Chondrocyte (in vitro differentiated cells): ENCODE measurements at regions not wholly inside any gene's neighbourhood (a gene's known extent, or its start where the extent isn't known, plus 50 kb on each side); places are given as distances from the start of the nearest gene placed in this dataset.

ENCODE experiments used
- DNase-seq: peaks from one replicate; pipeline ENCODE4 v3.0.0; 2021; ENCODE audit warnings: mixed read lengths, low spot score
- H3K27ac Mint-ChIP-seq: one replicate; pipeline ENCODE4 v1.8.0; 2021; ENCODE audit warnings: mild to moderate bottlenecking, moderate library complexity, mixed read lengths; ENCODE audit not compliant: unreplicated experiment
- H3K27me3 Mint-ChIP-seq: 2 replicates; pipeline ENCODE4 v1.8.0; 2021; ENCODE audit warnings: low read depth, mixed read lengths
- H3K36me3 Mint-ChIP-seq: 2 replicates; pipeline ENCODE4 v1.8.0; 2021; ENCODE audit warnings: low read depth, mixed read lengths
- H3K4me1 Mint-ChIP-seq: 2 replicates; pipeline ENCODE4 v1.8.0; 2021; ENCODE audit warnings: low read depth, mild to moderate bottlenecking, mixed read lengths
- H3K4me3 Mint-ChIP-seq: one replicate; pipeline ENCODE4 v1.8.0; 2021; ENCODE audit warnings: mild to moderate bottlenecking, moderate library complexity, mixed read lengths; ENCODE audit not compliant: unreplicated experiment
- H3K9me3 Mint-ChIP-seq: 2 replicates; pipeline ENCODE4 v1.8.0; 2021; ENCODE audit warnings: low read depth, mixed read lengths
- TF ChIP-seq, protein P1 (sequence below): fragments of 200-600 bp; sonication (generic); IDR thresholded peaks from 2 replicates; pipeline ENCODE4 v1.5.0; 2021; ENCODE audit warnings: antibody characterized with exemption, mild to moderate bottlenecking, moderate library complexity

DNA sequence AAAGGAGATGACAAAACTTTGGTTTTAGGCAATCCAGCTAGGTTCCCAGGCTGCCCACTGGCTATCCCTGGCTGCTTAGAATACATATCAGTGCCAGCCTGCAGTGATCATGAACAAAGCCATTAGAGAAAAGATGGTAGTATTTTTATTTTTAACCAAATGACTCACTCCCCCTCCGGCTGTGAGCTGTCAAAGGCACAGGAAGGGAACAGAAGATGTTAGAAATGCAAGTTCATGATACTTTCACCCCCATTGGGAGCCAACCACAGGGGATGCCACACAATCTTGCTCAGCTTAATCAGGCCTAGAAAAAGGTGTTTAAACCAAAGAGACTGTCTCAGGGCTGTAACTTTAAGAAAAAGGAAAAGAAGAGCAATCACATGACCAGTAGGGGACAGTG lies 70.3 kb upstream of the ASTN2 start:
- TF ChIP-seq, protein P1, sequence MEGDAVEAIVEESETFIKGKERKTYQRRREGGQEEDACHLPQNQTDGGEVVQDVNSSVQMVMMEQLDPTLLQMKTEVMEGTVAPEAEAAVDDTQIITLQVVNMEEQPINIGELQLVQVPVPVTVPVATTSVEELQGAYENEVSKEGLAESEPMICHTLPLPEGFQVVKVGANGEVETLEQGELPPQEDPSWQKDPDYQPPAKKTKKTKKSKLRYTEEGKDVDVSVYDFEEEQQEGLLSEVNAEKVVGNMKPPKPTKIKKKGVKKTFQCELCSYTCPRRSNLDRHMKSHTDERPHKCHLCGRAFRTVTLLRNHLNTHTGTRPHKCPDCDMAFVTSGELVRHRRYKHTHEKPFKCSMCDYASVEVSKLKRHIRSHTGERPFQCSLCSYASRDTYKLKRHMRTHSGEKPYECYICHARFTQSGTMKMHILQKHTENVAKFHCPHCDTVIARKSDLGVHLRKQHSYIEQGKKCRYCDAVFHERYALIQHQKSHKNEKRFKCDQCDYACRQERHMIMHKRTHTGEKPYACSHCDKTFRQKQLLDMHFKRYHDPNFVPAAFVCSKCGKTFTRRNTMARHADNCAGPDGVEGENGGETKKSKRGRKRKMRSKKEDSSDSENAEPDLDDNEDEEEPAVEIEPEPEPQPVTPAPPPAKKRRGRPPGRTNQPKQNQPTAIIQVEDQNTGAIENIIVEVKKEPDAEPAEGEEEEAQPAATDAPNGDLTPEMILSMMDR, result no peak
- Mint-ChIP-seq H3K4me1 (no peaks in the 10 kb centered on the region), H3K27me3 (peaks cover 10% of the 10 kb centered on the region), H3K27ac (no peak overlapping the region), H3K4me3 (no peak overlapping the region), H3K36me3 (no peaks in the 10 kb centered on the region), H3K9me3 (no peaks in the 10 kb centered on the region)
- DNase-seq, result no peak

DNA sequence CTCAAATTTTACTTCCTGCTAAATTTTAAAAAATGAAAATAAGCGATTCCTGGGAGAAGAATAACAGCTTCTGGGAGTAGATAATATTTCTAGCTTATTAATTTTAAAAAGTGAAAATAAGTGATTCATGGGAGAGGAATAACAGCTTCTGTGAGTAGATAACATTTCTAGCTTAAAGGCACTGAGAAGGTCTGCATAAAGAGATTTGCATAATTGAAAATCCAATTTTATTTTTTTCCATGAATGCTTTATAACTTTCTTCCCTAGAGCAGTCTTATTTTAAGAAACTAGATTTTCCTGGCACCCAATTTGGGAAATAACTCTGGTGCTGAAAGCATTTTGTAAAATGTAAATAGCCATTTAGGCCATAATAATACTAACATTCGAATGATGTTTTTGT lies 65.9 kb upstream of the ASTN2 start:
- Mint-ChIP-seq H3K4me1 (no peaks in the 10 kb centered on the region), H3K27me3 (peaks cover 4% of the 10 kb centered on the region), H3K36me3 (no peaks in the 10 kb centered on the region), H3K27ac (no peak overlapping the region), H3K9me3 (no peaks in the 10 kb centered on the region), H3K4me3 (no peak overlapping the region)
- no peak for DNase-seq
- TF ChIP-seq, protein P1, result no peak

DNA sequence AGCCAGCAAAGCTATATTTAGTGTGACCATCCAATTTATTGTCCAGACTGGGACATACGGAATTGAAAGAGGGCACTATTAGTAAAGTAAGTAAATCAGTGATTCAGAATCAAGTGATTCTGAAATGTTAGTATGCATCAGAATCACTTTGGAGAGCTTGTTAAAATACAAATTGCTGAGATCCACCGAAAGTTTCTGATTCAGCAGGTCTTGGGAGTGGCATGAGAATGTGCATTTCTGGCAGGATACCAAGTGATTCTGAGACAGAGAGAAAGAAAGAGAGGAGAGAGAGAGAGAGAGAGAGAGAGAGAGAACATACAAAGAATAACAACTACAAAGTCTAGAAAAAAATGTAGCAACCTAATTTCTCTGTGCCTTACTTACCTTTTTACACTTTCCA lies 65.4 kb upstream of the ASTN2 start:
- no peak overlapping the region for H3K27ac Mint-ChIP-seq
- DNase-seq, result no peak
- no peaks in the 10 kb centered on the region for H3K4me1 Mint-ChIP-seq
- H3K27me3 Mint-ChIP-seq, result peaks cover 2% of the 10 kb centered on the region
- H3K36me3 Mint-ChIP-seq, result no peaks in the 10 kb centered on the region
- H3K9me3 Mint-ChIP-seq, result no peaks in the 10 kb centered on the region
- TF ChIP-seq, protein P1, result no peak
- no peak overlapping the region for H3K4me3 Mint-ChIP-seq

DNA sequence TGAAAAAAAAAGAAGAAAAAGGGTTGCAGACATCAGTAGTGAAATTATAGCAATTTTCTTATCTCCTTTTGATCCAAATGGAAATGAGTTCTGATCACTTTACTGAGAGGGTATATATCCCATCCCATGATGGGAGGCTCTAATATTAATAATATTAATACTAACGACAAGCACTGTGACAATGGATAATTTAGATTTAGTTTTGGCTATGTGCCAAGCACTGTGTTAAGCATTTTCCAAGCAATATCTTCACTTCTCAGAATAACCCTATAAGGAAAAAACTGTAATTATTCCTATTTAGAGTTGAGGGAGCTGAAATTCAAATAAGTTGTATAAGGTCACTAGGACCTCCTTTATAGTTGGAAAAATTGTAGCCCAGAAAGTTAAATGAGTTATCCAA lies 58.4 kb upstream of the ASTN2 start:
- DNase-seq, result no peak
- no peak overlapping the region for H3K4me3 Mint-ChIP-seq
- no peaks in the 10 kb centered on the region for H3K9me3 Mint-ChIP-seq
- no peak overlapping the region for H3K27ac Mint-ChIP-seq
- TF ChIP-seq, protein P1, result no peak
- peaks cover 2% of the 10 kb centered on the region for H3K27me3 Mint-ChIP-seq
- no peaks in the 10 kb centered on the region for H3K4me1 Mint-ChIP-seq
- no peaks in the 10 kb centered on the region for H3K36me3 Mint-ChIP-seq

DNA sequence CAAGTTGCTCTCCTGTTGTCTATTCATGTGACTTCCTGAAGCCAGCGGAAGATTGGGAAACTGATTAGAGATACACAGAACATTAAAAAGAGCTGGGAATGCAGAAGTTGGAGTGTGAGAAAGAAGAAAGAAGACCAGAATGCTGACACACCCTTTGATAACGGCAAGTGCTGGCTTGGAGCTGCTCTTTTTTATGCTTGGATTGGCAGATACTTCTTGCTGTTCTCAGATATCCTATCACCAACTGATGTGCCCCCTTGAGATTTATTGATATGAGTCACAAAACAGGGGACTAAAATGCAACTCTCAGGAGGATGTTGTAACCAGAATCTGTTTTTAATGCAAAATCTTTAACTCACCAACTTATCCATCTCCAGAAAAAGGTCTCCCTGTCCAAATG lies 56.0 kb upstream of the ASTN2 start:
- H3K36me3 Mint-ChIP-seq, result no peaks in the 10 kb centered on the region
- peaks cover 1% of the 10 kb centered on the region for H3K27me3 Mint-ChIP-seq
- H3K4me1 Mint-ChIP-seq, result no peaks in the 10 kb centered on the region
- TF ChIP-seq, protein P1, result no peak
- H3K27ac Mint-ChIP-seq, result no peak overlapping the region
- H3K9me3 Mint-ChIP-seq, result no peaks in the 10 kb centered on the region
- H3K4me3 Mint-ChIP-seq, result no peak overlapping the region
- DNase-seq, result no peak
